K562 (cell line): ENCODE measurements at regions not wholly inside any gene's neighbourhood (a gene's known extent, or its start where the extent isn't known, plus 50 kb on each side); places are given as distances from the start of the nearest gene placed in this dataset.
A peak's percentile ranks its signal among the peaks of the same experiment; 100 is the strongest.

ENCODE experiments used
- ATAC-seq: fragments of 200-7000 bp; cut with Tn5 transposase; 3 replicates; pipeline ENCODE4 v1.9.1; 2020; ENCODE audit warnings: moderate library complexity
- BruUV-seq: library from RNA; stranded (reverse); fragments of 400-500 nt; replicated peaks from 2 replicates; lab custom pipeline; 2021; lab: Mats Ljungman, UMichigan
- CTCF ChIA-PET: fragments of 300-600 bp; formaldehyde crosslinking; extraction: SDS; loops from one replicate; lab custom pipeline; 2021; ENCODE audit warnings: low intra/inter-chr PET ratio; lab: Yijun Ruan, JAX
- POLR2A ChIA-PET: fragments of 300-600, 350-650 bp; sonication (Branson Sonifier 250); formaldehyde crosslinking; extraction: SDS; loops from one replicate; lab custom pipeline; 2021; ENCODE audit warnings: antibody characterized with exemption, inconsistent platforms; lab: Yijun Ruan, JAX
- DNase-seq, 4 experiments: peaks; one replicate each; pipeline versions ENCODE4 v3.0.0 to v3.0.0-alpha.2; 2011 to 2018; ENCODE audit warnings: low spot score in 3 of 4, mixed read lengths in 3 of 4; ENCODE audit errors: extremely low read depth in 1 of 4
- FAIRE-seq: peaks from 2 replicates; lab custom pipeline; 2011; peaks lifted over from hg19 to GRCh38; lab: Jason Lieb, UNC
- H2AFZ ChIP-seq: 2 replicates; pipeline ENCODE4 v1.6.0; 2011; ENCODE audit warnings: low read depth, low read length, control low read depth, inconsistent platforms
- H3K27ac ChIP-seq: fragments of 200-600 bp; 3 replicates; pipeline ENCODE4 v1.8.0; 2011; ENCODE audit warnings: low read depth, mild to moderate bottlenecking, control low read depth, inconsistent platforms, low read length, moderate library complexity, mixed read lengths; ENCODE audit errors: extremely low read depth
- H3K27me3 ChIP-seq, 2 experiments: fragments of 300-600 bp in 1 of 2; 2 replicates in 1 of 2; 3 replicates in 1 of 2; pipeline versions ENCODE4 v1.6.0 to v1.8.0; 2011; ENCODE audit warnings: inconsistent platforms in 2 of 2, low read length in 2 of 2, mild to moderate bottlenecking in 1 of 2, mixed read lengths in 1 of 2, moderate library complexity in 1 of 2; ENCODE audit not compliant: control insufficient read depth in 2 of 2, insufficient read depth in 2 of 2
- H3K36me3 ChIP-seq: fragments of 300-600 bp; 3 replicates; pipeline ENCODE4 v1.8.0; 2011; ENCODE audit warnings: mild to moderate bottlenecking, low read length, inconsistent platforms; ENCODE audit not compliant: control insufficient read depth, insufficient read depth
- H3K4me1 ChIP-seq, 2 experiments: fragments of 200-600 bp in 1 of 2; replicated peaks in 1 of 2; 2 replicates in 1 of 2; 3 replicates in 1 of 2; pipeline versions ENCODE4 v1.5.1 to v1.8.0; 2011; ENCODE audit warnings: inconsistent platforms in 2 of 2, low read length in 2 of 2, mild to moderate bottlenecking in 1 of 2, mixed read lengths in 1 of 2, moderate library complexity in 1 of 2; ENCODE audit not compliant: control insufficient read depth in 2 of 2, insufficient read depth in 2 of 2
- H3K4me2 ChIP-seq: 2 replicates; pipeline ENCODE4 v1.6.1; 2011; ENCODE audit warnings: low read length, control low read depth, inconsistent platforms, mixed read lengths; ENCODE audit not compliant: insufficient read depth
- H3K4me3 ChIP-seq: fragments of 200-600 bp; sonication (generic), shearing (Covaris generic); 2 replicates; pipeline ENCODE4 v1.5.1; 2016; ENCODE audit warnings: control low read depth, inconsistent platforms
- H3K79me2 ChIP-seq: fragments of 200-600 bp; 3 replicates; pipeline ENCODE4 v1.8.0; 2011; ENCODE audit warnings: low read length, inconsistent platforms; ENCODE audit not compliant: control insufficient read depth, insufficient read depth
- H3K9ac ChIP-seq, 2 experiments: 2 replicates each; pipeline versions ENCODE4 v1.6.0 to v1.6.1; 2011; ENCODE audit warnings: low read depth in 2 of 2, low read length in 2 of 2, control low read depth in 1 of 2, inconsistent platforms in 1 of 2, mild to moderate bottlenecking in 1 of 2, mixed read lengths in 1 of 2; ENCODE audit not compliant: insufficient read depth in 1 of 2
- H3K9me1 ChIP-seq: one replicate; pipeline ENCODE4 v1.6.0; 2011; ENCODE audit warnings: inconsistent platforms, mild to moderate bottlenecking, low read length, moderate library complexity; ENCODE audit not compliant: control insufficient read depth, insufficient read depth
- H3K9me3 ChIP-seq: replicated peaks from 2 replicates; pipeline ENCODE4 v1.5.1; 2011; ENCODE audit warnings: low read depth, low read length, inconsistent platforms; ENCODE audit not compliant: control insufficient read depth, insufficient read depth
- H4K20me1 ChIP-seq: replicated peaks from 2 replicates; pipeline ENCODE4 v1.6.1; 2011; ENCODE audit warnings: low read length, inconsistent platforms, mixed read lengths; ENCODE audit not compliant: control insufficient read depth, insufficient read depth
- CREM ChIP-seq: IDR thresholded peaks from 2 replicates; pipeline ENCODE4 v1.6.1; 2014; ENCODE audit warnings: antibody characterized with exemption, low read depth
- NFIC ChIP-seq: fragments of 450-650 bp; IDR thresholded peaks from 2 replicates; pipeline ENCODE4 v1.6.1; 2017; ENCODE audit warnings: mild to moderate bottlenecking, inconsistent platforms
- ZNF239 ChIP-seq: fragments of 250-450 bp; sonication (Bioruptor Pico); IDR thresholded peaks from 2 replicates; pipeline ENCODE4 v1.4.0; 2020; ENCODE audit warnings: mild to moderate bottlenecking
- WGBS: fragments of 100-300 bp; shearing (Covaris generic); methylation state at CpG from one replicate; pipeline ENCODE4 v1.1.6; 2016; ENCODE audit warnings: low coverage, mixed read lengths; ENCODE audit not compliant: insufficient coverage; ENCODE audit errors: missing lambda C conversion rate; 5-methylcytosine and 5-hydroxymethylcytosine counted together
- in situ Hi-C: fragments of 300-500 bp; cut with MboI; formaldehyde crosslinking; loops from 4 replicates; pipeline ENCODE4 v1.15.0; 2018; ENCODE audit warnings: inconsistent platforms, mixed read lengths
- intact Hi-C: fragments of 100-400 bp; cut with micrococcal nuclease; formaldehyde crosslinking; loops from 2 replicates; pipeline ENCODE4 v1.14.2; 2022
- TF ChIP-seq, protein P1 (sequence below): sonication (generic); formaldehyde crosslinking; IDR thresholded peaks from 2 replicates; pipeline ENCODE4 v1.8.0; 2022; ENCODE audit warnings: mild to moderate bottlenecking, low read depth, missing genetic modification reagents

- 15% methylated on average over 2 of the region's 2 CpGs for WGBS
- FAIRE-seq (no peak), DNase-seq (peak in 3 of 4 experiments; percentile 8 to 13 (median 11)), ATAC-seq (peak; percentile 62)
- no peaks in the 10 kb centered on the region for H3K36me3 ChIP-seq
- H3K4me1 ChIP-seq, result no peaks in the 10 kb centered on the region; a peak in 1 of 5 replicates
- no peak overlapping the region for H3K9ac ChIP-seq
- no peak overlapping the region for H3K4me2 ChIP-seq
- H3K27me3 ChIP-seq, result peaks cover 0 to 3% of the 10 kb centered on the region in 2 experiments; a peak in 2 of 5 replicates
- no TSS peak for BruUV-seq
- no peak for TF ChIP-seq ZNF239 (CRISPR knock-in tag)
- TF ChIP-seq CREM, result 0 out of 2 replicates have a peak, but pooled peaks have one; percentile 29
- ChIA-PET POLR2A (no interaction called here), CTCF (no interaction called here)
- no peak overlapping the region for H3K4me3 ChIP-seq
- intact Hi-C loops, result no loop called here
- no peaks in the 10 kb centered on the region for H3K9me3 ChIP-seq
- H4K20me1 ChIP-seq, result no peaks in the 10 kb centered on the region
- no peak overlapping the region for H3K27ac ChIP-seq
- H2AFZ ChIP-seq, result no peak overlapping the region
- H3K79me2 ChIP-seq, result no peaks in the 10 kb centered on the region
- in situ Hi-C loops, result no loop called here
- H3K9me1 ChIP-seq, result no peaks in the 10 kb centered on the region
Measured at GRCh38 chr7:55730197-55730596, 132.4 kb downstream of the SEPTIN14 start.

GRCh38 chr7:55723621-55723941, 139.0 kb downstream of the SEPTIN14 start:
- no peak for FAIRE-seq

More at GRCh38 chr7:55723621-55723941, 139.0 kb downstream of the SEPTIN14 start:
- BruUV-seq, result no TSS peak
- H3K79me2 ChIP-seq, result no peaks in the 10 kb centered on the region
- no peaks in the 10 kb centered on the region for H3K36me3 ChIP-seq
- TF ChIP-seq NFIC, result peak; percentile 18; the same call in 1 of the 2 replicates
- TF ChIP-seq, protein P1, sequence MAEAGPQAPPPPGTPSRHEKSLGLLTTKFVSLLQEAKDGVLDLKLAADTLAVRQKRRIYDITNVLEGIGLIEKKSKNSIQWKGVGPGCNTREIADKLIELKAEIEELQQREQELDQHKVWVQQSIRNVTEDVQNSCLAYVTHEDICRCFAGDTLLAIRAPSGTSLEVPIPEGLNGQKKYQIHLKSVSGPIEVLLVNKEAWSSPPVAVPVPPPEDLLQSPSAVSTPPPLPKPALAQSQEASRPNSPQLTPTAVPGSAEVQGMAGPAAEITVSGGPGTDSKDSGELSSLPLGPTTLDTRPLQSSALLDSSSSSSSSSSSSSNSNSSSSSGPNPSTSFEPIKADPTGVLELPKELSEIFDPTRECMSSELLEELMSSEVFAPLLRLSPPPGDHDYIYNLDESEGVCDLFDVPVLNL (CRISPR knock-in tag), result no peak
- no peaks in the 10 kb centered on the region for H3K27me3 ChIP-seq
- intact Hi-C loops (no loop called here), in situ Hi-C loops (loop anchor here (10.0 kb wide), 1 partner anchor 79 kb away; no protein-coding TSS in a partner anchor)
- ChIA-PET CTCF (no interaction called here), POLR2A (no interaction called here)
- H3K27ac ChIP-seq, result no peak overlapping the region
- DNase-seq (no peak), ATAC-seq (no peak)
- no peaks in the 10 kb centered on the region for H3K9me1 ChIP-seq
- no peaks in the 10 kb centered on the region for H3K4me1 ChIP-seq
- no peak overlapping the region for H2AFZ ChIP-seq
- no peak overlapping the region for H3K4me2 ChIP-seq
- no peaks in the 10 kb centered on the region for H3K9me3 ChIP-seq
- under 1% methylated on average over 7 of the region's 7 CpGs for WGBS
- H4K20me1 ChIP-seq, result no peaks in the 10 kb centered on the region
- H3K4me3 ChIP-seq, result no peak overlapping the region
- no peak overlapping the region for H3K9ac ChIP-seq
